WERI-Rb-1 (cell line): ENCODE measurements at regions not wholly inside any gene's neighbourhood (a gene's known extent, or its start where the extent isn't known, plus 50 kb on each side); places are given as distances from the start of the nearest gene placed in this dataset.

Experiments
- DNase-seq: peaks from one replicate; pipeline ENCODE4 v3.0.0-alpha.2; 2020
- H3K27ac ChIP-seq: fragments of 250-450 bp; sonication (Bioruptor Pico); 2 replicates; pipeline ENCODE4 v1.5.1; 2020; ENCODE audit warnings: mild to moderate bottlenecking, moderate library complexity
- H3K27me3 ChIP-seq: fragments of 250-450 bp; sonication (Bioruptor Pico); 2 replicates; pipeline ENCODE4 v1.5.1; 2021; ENCODE audit warnings: mild to moderate bottlenecking, low read depth, moderate library complexity; ENCODE audit not compliant: insufficient read depth, severe bottlenecking
- H3K36me3 ChIP-seq: fragments of 250-450 bp; sonication (Bioruptor Pico); 2 replicates; pipeline ENCODE4 v1.5.1; 2020; ENCODE audit warnings: mild to moderate bottlenecking, moderate library complexity
- H3K4me3 ChIP-seq: 2 replicates; pipeline ENCODE4 v1.5.1; 2011; ENCODE audit warnings: low read depth, mild to moderate bottlenecking, control low read depth, low read length
- H3K9me3 ChIP-seq: fragments of 250-450 bp; sonication (Bioruptor Pico); 2 replicates; pipeline ENCODE4 v1.5.1; 2021; ENCODE audit warnings: mild to moderate bottlenecking, moderate library complexity; ENCODE audit not compliant: severe bottlenecking
- CTCF ChIP-seq: IDR thresholded peaks from 2 replicates; pipeline ENCODE4 v1.5.1; 2011; ENCODE audit warnings: low read depth, mild to moderate bottlenecking, control low read depth, inconsistent platforms, low read length

DNA sequence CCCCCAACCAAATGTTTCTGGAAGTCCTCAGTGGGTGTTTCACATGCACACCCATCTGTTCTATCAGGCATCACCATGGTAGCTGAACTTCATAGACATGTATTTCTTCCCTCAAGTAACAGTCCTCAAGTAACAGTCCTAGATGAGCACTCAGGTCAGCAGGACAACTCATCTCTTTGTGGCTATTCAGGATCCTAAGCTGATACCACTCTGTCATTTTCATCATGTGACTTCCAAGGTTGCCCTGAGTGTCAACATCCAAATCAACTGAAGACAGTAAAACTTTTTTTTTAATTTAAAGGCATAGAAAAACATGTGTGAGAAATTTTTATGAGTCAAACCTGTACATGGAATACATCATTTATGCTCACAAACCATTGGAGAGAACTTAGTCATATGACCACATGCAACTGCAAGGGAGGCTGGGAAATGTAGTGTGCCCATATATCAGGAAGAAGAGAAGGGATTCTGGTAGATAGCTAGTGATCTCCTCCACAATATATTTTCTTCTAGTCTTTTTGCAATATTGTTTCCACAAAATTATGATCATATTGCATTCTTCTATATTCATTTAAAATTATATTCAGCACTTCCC, 64.2 kb upstream of the FST start:
- H3K36me3 ChIP-seq: no peaks in the 10 kb centered on the region
- DNase-seq: no peak
- H3K27me3 ChIP-seq: no peaks in the 10 kb centered on the region
- H3K9me3 ChIP-seq: no peaks in the 10 kb centered on the region
- H3K27ac ChIP-seq: no peak overlapping the region
- no peak overlapping the region for H3K4me3 ChIP-seq
- no peak for TF ChIP-seq CTCF

GRCh38 chr5:53418409-53418808, 62.0 kb upstream of the FST start:
- no peak for TF ChIP-seq CTCF
- DNase-seq: no peak
- Histone ChIP-seq H3K27ac (no peak overlapping the region), H3K36me3 (no peaks in the 10 kb centered on the region), H3K27me3 (no peaks in the 10 kb centered on the region), H3K9me3 (no peaks in the 10 kb centered on the region), H3K4me3 (no peak overlapping the region)

- no peaks in the 10 kb centered on the region for H3K27me3 ChIP-seq
- H3K9me3 ChIP-seq: no peaks in the 10 kb centered on the region
- DNase-seq: no peak
- H3K27ac ChIP-seq: no peak overlapping the region
- H3K36me3 ChIP-seq: no peaks in the 10 kb centered on the region
- no peak for TF ChIP-seq CTCF
- no peak overlapping the region for H3K4me3 ChIP-seq
Observed at GRCh38 chr5:53418826-53419658, 61.4 kb upstream of the FST start.

DNA sequence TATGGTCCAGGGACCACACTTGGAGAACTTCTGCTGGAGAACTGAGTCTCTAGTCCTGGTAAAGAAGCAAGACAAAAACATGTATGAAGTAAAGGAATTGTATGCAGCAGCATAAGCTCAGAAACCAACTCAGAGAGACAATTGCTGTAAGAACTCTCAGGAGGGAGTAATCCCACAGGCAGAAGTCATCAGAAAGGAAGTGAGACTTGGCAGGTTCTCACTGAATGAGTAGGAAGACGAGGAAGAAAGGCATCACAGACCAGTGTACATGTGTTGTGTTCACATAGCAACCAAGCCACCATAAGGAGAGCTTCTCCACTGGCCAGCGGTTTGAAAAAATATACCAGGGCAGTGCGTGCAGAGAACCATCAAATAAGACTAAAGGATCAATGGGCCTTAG, 57.9 kb upstream of the FST start:
- Histone ChIP-seq H3K27me3 (no peaks in the 10 kb centered on the region), H3K9me3 (no peaks in the 10 kb centered on the region), H3K4me3 (no peak overlapping the region), H3K27ac (no peak overlapping the region), H3K36me3 (no peaks in the 10 kb centered on the region)
- TF ChIP-seq CTCF: no peak
- no peak for DNase-seq

DNA sequence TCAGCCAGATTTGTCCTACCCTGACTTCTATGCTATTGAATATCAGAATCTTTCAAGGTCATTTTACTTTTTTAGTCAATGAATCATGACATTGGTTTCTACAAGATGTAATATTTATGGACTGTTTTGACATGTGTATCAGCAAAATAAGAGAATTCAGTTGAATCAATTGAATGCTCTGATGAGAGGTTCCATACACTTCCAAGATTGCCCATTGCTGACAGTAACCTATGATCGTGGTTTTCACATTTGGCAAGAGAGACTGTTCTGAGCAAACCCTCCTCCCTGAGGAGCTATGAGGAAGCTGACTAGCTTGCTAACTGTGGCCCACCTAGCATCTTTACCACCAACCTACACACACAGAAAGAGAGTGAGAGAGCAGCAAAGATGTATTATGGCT, 56.7 kb upstream of the FST start:
- no peaks in the 10 kb centered on the region for H3K27me3 ChIP-seq
- DNase-seq: no peak
- no peak for TF ChIP-seq CTCF
- H3K4me3 ChIP-seq: no peak overlapping the region
- no peaks in the 10 kb centered on the region for H3K36me3 ChIP-seq
- H3K27ac ChIP-seq: no peak overlapping the region
- no peaks in the 10 kb centered on the region for H3K9me3 ChIP-seq
